ENCODE measurements at regions not wholly inside any gene's neighbourhood (a gene's known extent, or its start where the extent isn't known, plus 50 kb on each side); places are given as distances from the start of the nearest gene placed in this dataset.

DNA sequence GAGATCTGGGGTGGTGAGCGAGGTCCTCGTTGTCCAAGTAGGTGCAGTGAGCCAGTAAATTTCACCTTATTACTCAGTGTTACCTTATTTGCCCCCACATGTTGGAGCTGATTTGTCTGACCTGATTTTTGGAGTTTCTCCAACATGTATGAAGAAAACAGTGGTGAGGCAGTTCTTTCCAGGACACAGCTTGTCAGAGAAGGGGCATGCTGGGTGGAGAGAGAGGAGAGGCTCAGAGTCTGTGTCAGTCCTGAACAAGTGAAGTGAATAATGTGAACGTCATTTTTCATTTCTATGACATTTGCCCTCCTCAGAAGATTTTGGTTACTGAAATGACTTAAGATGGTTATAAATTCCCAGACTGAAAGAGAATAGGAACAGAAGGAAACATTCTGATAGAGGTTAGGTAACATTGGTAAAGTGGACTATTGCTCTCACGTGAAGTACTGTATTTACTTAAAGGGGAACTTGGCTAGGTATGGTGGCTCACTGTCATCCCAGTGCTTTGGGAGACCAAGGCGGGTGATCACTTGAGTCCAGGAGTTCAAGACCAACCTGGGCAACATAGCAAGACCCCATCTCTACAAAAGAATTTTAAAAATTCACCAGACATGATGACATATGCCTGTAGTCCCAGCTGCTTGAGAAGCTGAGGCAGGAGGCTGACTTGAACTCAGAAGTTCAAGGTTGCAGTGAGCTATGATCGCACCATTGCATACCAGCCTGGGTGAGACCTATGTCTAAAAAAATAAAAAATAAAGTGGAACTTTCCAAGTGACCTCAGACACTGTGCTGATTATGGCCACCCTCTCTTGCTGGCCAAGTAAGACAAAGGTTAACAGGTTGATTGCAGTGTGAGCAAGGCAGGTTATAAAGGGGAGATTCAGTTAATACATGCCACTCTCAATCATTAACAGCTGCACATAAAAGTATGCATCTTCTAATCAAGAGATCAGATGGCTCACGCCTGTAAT lies 184.3 kb downstream of the EDN1 start:
- no peak overlapping the region for H2AFZ ChIP-seq (ENCODE audit: low read length)
- H3K4me2 ChIP-seq (ENCODE audit: low read length) = no peak overlapping the region
- H3K36me3 ChIP-seq (ENCODE audit: insufficient read depth, low read length) = no peaks in the 10 kb centered on the region
- ChIA-PET POLR2A (no interaction called here), CTCF (ENCODE audit: unreplicated experiment) (no interaction called here)
- no peak overlapping the region for H3K4me3 ChIP-seq (ENCODE audit: low read depth, low read length, poor library complexity, severe bottlenecking)
- H3K9me3 ChIP-seq (ENCODE audit: low read length) = no peaks in the 10 kb centered on the region
- intact Hi-C loops (cut with micrococcal nuclease; ENCODE audit: unreplicated experiment) = no loop called here
- peaks cover 4% of the 10 kb centered on the region for H3K4me1 ChIP-seq (ENCODE audit: insufficient read depth, low read length, poor library complexity, severe bottlenecking)
- no peaks in the 10 kb centered on the region for H4K20me1 ChIP-seq (ENCODE audit: insufficient read depth, low read length)
- no peak for DNase-seq (ENCODE audit: low spot score)
- TF ChIP-seq, protein P1, sequence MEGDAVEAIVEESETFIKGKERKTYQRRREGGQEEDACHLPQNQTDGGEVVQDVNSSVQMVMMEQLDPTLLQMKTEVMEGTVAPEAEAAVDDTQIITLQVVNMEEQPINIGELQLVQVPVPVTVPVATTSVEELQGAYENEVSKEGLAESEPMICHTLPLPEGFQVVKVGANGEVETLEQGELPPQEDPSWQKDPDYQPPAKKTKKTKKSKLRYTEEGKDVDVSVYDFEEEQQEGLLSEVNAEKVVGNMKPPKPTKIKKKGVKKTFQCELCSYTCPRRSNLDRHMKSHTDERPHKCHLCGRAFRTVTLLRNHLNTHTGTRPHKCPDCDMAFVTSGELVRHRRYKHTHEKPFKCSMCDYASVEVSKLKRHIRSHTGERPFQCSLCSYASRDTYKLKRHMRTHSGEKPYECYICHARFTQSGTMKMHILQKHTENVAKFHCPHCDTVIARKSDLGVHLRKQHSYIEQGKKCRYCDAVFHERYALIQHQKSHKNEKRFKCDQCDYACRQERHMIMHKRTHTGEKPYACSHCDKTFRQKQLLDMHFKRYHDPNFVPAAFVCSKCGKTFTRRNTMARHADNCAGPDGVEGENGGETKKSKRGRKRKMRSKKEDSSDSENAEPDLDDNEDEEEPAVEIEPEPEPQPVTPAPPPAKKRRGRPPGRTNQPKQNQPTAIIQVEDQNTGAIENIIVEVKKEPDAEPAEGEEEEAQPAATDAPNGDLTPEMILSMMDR (conservative IDR thresholded peaks at IDR 0.05; ENCODE audit: low read length) = no peak
- no peak for TF ChIP-seq EZH2phosphoT487 (IDR thresholded peaks at IDR 0.05; ENCODE audit: borderline replicate concordance, low read depth, low read length)
- H3K27ac ChIP-seq (ENCODE audit: low read depth, low read length, poor library complexity, severe bottlenecking) = no peak overlapping the region
- BruUV-seq (replicated peaks) = no TSS peak
- H3K79me2 ChIP-seq (ENCODE audit: insufficient read depth, low read depth, low read length) = no peaks in the 10 kb centered on the region
- no peaks in the 10 kb centered on the region for H3K9me2 ChIP-seq (ENCODE audit: insufficient read depth, low read length)

DNA sequence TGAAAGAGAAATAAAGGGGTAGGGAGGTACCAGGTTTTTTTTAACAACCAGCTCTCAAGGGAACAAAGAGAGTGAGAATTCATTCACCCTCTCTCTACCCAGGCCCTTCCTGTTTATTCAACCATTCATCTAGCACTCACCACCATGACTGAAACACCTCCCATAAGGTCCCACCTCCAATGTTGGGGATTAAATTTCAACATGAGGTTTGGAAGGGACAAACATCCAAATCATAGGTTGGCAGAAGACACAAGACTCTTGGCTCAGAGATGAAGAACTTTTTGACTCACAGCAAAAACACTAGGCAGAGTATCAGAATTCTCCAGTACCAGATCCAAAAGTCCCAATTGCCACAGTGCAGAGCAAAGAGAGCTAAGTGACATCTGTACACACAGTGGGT lies 186.3 kb downstream of the EDN1 start:
- CTCF ChIA-PET (ENCODE audit: unreplicated experiment) = no interaction called here
- POLR2A ChIA-PET = no interaction called here
- no peaks in the 10 kb centered on the region for H3K79me2 ChIP-seq (ENCODE audit: insufficient read depth, low read depth, low read length)
- BruUV-seq (replicated peaks) = no TSS peak
- TF ChIP-seq, protein P1 (conservative IDR thresholded peaks at IDR 0.05; ENCODE audit: low read length) = no peak
- no peak for TF ChIP-seq EZH2phosphoT487 (IDR thresholded peaks at IDR 0.05; ENCODE audit: borderline replicate concordance, low read depth, low read length)
- peaks cover 4% of the 10 kb centered on the region for H3K4me1 ChIP-seq (ENCODE audit: insufficient read depth, low read length, poor library complexity, severe bottlenecking)
- H3K9me3 ChIP-seq (ENCODE audit: low read length) = no peaks in the 10 kb centered on the region
- no peak for DNase-seq (ENCODE audit: low spot score)
- H2AFZ ChIP-seq (ENCODE audit: low read length) = no peak overlapping the region
- intact Hi-C loops (cut with micrococcal nuclease; ENCODE audit: unreplicated experiment) = no loop called here
- H4K20me1 ChIP-seq (ENCODE audit: insufficient read depth, low read length) = no peaks in the 10 kb centered on the region
- H3K4me3 ChIP-seq (ENCODE audit: low read depth, low read length, poor library complexity, severe bottlenecking) = no peak overlapping the region
- no peak overlapping the region for H3K27ac ChIP-seq (ENCODE audit: low read depth, low read length, poor library complexity, severe bottlenecking)
- no peaks in the 10 kb centered on the region for H3K9me2 ChIP-seq (ENCODE audit: insufficient read depth, low read length)
- H3K36me3 ChIP-seq (ENCODE audit: insufficient read depth, low read length) = no peaks in the 10 kb centered on the region
- no peak overlapping the region for H3K4me2 ChIP-seq (ENCODE audit: low read length)

GRCh38 chr6:12477616-12478015 lies 187.5 kb downstream of the EDN1 start:
- Histone ChIP-seq H3K4me1 (ENCODE audit: insufficient read depth, low read length, poor library complexity, severe bottlenecking) (peaks cover 4% of the 10 kb centered on the region), H3K27ac (ENCODE audit: low read depth, low read length, poor library complexity, severe bottlenecking) (no peak overlapping the region), H3K79me2 (ENCODE audit: insufficient read depth, low read depth, low read length) (no peaks in the 10 kb centered on the region), H3K4me2 (ENCODE audit: low read length) (no peak overlapping the region), H3K9me3 (ENCODE audit: low read length) (no peaks in the 10 kb centered on the region), H3K4me3 (ENCODE audit: low read depth, low read length, poor library complexity, severe bottlenecking) (no peak overlapping the region), H4K20me1 (ENCODE audit: insufficient read depth, low read length) (no peaks in the 10 kb centered on the region), H2AFZ (ENCODE audit: low read length) (no peak overlapping the region), H3K9me2 (ENCODE audit: insufficient read depth, low read length) (no peaks in the 10 kb centered on the region), H3K36me3 (ENCODE audit: insufficient read depth, low read length) (no peaks in the 10 kb centered on the region)
- ChIA-PET CTCF (ENCODE audit: unreplicated experiment) (no interaction called here), POLR2A (no interaction called here)
- no peak for TF ChIP-seq EZH2phosphoT487 (IDR thresholded peaks at IDR 0.05; ENCODE audit: borderline replicate concordance, low read depth, low read length)
- TF ChIP-seq, protein P1 (conservative IDR thresholded peaks at IDR 0.05; ENCODE audit: low read length) = no peak
- DNase-seq (ENCODE audit: low spot score) = no peak
- intact Hi-C loops (cut with micrococcal nuclease; ENCODE audit: unreplicated experiment) = no loop called here
- no TSS peak for BruUV-seq (replicated peaks)

Data from OCI-LY7 (cell line).